Forelimb muscle (tissue), 1 donor: ENCODE measurements at regions not wholly inside any gene's neighbourhood (a gene's known extent, or its start where the extent isn't known, plus 50 kb on each side); places are given as distances from the start of the nearest gene placed in this dataset.

ENCODE experiments used
- DNase-seq: peaks from one replicate; pipeline ENCODE4 v3.0.0-alpha.2; 2013; ENCODE audit warnings: low read depth

DNA sequence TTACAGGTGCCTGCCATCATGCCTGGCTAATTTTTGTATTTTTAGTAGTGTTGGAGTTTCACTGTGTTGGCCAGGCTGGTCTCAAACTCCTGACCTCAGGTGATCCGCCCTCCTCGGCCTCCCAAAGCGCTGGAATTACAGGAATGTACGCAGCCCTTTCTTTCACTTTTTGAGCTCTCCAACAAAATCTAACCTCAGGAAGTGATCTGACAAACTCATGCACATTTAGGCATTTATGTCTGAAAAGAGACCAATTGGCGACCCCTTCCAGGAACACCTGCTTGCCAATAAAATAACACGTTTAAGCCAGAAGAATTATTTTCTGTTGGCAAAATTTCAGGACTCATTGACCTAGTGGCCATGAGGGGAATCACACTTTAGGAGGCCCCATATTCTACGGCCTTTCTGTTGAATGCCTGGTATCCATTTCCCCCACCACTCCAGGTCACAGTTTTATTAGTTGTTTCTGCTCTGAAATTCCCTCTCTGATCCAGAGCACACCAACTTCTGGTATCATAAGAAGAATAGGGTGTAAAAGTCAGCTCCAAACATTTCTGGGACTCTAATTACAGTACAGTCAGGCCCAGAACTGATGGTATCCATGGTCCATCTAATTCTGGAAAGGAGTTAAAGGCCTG, 65.8 kb upstream of the FRMD4A start:
- DNase-seq: no peak

- DNase-seq: no peak
Observed at GRCh38 chr10:14394179-14394578, 63.5 kb upstream of the FRMD4A start.

DNA sequence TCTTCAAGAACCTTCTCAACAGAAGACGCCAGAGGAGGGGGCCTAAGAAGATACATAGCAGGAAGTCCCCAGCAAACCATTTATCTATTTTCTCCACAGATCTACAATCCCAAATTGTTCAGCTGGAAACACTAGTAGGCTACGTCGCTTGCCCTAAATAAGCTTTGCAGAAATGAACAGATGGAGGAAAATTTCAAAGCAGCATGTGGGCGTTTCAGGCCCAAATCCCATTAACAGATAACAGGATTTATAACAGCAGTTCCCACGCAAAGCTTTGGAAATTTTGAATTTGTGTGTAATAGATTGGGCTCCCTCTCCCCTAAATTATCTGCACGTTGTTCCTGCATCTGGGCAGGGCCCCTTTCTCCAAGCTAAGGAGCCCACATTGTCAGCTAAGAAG, 60.6 kb upstream of the FRMD4A start:
- DNase-seq: no peak

- DNase-seq: no peak
Observed at GRCh38 chr10:14389981-14390590, 59.4 kb upstream of the FRMD4A start.

DNA sequence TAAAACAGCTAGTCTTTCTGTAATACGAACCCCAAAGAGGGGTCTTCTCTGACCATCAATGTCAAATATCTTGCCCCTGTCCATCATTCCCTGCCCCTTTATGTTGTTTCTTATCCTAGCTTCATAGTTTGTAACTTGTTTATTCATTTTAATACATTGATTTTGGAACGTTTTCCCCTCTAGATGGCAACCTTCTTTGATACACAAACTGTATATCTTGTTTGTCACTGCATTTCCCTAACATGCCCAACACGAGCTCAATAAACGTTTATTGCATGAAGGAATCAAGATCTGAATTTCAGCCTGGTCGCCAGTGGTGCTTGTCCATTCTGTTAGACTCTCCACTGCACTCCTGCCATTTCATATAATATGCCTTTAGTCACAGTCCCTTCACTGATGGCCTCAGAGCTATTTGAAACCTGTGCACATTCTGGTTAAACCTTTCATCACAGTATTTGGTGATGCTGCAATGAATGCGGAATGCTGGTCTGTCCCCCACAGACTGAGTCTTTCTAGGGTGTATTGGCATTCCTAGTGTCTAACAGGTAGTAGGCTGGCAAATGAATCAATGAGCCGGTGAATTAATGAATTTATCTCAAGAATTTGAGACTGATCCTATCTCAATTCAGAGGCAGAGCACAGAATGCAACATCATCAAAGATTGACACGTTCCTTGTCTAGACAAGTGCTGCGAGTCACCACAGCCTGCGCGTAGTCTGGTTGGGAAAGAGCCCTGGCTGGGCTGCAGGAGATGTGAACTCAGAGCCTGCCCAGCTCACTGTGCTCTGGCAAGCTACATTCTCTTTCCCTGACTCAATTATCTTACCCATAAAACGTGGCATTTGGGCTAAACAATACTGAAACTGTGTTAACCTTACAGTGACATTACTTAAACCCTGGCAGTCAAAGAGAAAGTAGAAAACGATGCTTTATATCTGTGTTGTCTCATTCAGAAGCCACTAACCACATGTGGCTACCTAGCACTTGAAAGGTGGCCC, 55.2 kb upstream of the FRMD4A start:
- no peak for DNase-seq

DNA sequence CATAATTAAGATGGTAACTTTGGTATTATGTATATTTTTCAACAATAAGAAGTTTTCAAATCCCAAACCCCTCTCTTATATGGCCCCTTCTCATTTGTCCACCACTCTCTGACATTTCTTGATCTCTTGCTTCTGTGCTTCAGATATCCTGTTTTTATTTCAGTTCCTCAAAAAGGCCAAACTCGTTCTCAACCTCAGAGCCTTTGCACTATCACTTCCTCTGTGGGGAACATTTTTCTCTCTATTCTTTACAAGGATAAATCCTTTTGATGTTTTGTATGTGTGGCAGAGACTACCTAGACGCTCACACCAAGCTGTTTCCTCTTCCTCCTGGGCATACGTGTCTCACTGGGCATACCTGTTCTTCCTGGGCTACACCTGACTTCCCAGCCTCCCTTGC, 54.2 kb upstream of the FRMD4A start:
- DNase-seq: no peak

- DNase-seq: no peak
Observed at GRCh38 chr10:14384116-14384730, 53.5 kb upstream of the FRMD4A start.

- no peak for DNase-seq
Observed at GRCh38 chr10:14383266-14383665, 52.5 kb upstream of the FRMD4A start.

DNA sequence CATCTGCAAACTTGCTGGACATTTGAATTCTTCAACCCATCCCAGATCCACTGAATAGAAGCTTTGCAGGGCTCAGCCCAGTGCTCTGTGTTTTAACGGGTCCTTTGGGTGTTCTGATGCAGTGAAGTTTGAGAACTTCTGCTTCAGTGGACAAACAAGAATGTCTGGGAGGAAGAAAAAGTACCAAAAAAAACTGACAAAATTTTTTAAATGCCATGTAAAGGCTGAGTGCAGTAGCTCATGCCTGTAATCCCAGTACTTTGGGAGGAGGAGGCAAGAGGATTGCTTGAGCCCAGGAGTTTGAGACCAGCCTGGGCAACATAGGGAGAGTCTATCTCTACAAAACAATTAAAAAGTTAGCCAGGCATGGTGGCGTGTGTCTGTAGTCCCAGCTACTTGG, 51.8 kb upstream of the FRMD4A start:
- no peak for DNase-seq

DNA sequence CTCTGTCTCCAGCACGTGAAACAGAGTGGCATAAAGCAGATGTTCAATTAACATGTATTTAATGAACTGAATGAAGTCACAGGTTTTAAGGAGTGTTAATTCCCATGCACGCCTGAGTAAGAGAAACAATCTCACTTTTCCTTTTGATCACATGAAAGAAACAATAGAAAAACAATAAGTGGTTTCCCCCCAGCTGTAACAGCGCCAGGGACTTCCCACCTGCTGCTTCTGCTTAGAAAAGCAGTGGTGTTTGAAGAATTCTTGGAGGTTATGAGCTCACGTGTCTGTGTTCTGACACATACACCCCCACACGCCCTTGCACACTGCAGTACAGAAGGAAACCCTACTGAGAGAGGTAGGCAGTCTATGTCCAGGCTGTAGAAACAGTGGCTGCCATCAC, 51.3 kb upstream of the FRMD4A start:
- no peak for DNase-seq

- no peak for DNase-seq
Observed at GRCh38 chr10:14381475-14381874, 50.8 kb upstream of the FRMD4A start.

DNA sequence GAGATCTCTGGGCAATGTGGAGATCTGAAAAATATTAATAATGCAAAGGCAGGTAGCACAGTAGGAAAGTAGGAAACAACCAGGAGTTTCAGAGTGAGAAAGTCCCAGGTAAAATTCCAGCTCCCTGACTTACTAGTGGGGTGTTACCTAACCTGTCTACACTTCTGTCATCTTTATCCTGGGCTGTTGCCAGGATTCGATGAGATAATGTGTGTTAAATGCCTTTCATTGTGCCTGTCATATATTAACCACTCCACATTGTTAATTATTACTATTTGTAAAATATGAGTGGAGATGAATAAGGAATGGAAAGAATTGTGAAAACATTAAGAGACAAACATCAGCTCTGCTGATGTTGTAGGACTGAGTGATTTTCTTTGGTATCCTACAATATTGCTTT, 50.0 kb upstream of the FRMD4A start:
- DNase-seq: no peak
